ENCODE measurements at regions not wholly inside any gene's neighbourhood (a gene's known extent, or its start where the extent isn't known, plus 50 kb on each side); places are given as distances from the start of the nearest gene placed in this dataset.

DNA sequence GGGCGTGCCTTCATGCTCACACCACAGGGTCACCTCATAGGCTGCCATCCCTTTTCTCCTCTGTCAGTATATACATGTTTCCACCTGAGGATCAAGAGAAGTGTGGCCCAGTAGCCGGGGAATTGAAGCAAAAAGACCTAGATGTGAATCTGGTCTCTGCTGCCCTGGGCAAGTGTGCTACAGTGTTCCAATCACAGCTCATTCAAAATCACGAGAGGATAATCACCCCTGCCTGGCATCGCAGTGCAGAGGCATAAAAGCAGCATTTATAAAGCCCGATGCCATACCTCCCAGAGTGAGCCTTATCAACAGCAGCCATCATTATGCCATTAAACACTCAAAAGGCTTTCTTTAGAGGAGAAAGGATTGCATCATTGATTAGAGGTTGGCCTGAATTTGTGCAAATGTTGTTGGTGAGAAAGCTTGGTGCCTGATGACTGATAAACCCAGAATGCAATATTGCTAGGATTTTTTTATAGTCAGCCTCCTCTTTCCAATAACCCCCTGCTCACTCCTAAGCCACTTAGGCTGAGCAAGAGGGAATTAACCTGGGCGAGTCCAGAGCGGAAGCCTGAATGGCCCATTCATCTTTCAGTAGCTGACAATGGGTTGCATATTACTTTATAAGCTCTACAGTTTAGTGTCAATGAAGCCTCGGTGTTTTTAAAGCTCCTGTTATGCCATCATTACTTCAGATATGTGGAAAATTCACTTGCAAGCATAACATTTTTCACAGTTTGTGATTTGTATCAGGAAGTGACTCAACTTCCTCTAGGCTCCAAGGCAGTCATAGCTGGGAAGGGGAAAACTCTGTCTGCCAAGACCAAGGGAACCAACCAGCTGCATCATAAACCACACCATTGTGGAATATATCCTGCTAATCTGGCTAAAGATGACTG is 92.5 kb upstream of the NXT1 start:
- no peak for TF ChIP-seq CTCF (IDR thresholded peaks at IDR 0.05)
- no peak for TF ChIP-seq POLR2A (IDR thresholded peaks at IDR 0.05)
